Naive B cell (primary cell): ENCODE measurements at regions not wholly inside any gene's neighbourhood (a gene's known extent, or its start where the extent isn't known, plus 50 kb on each side); places are given as distances from the start of the nearest gene placed in this dataset.

ENCODE experiments used
- ATAC-seq, 2 donors: fragments of 150-1000 bp; cut with Tn5 transposase; 2 replicates each; pipeline ENCODE4 v1.10.0; 2021; ENCODE audit warnings: low read depth in 2 of 2, mild to moderate bottlenecking in 2 of 2, moderate library complexity in 2 of 2
- DNase-seq: peaks from one replicate; pipeline ENCODE4 v3.0.0; 2022
- H3K27ac Mint-ChIP-seq, 6 donors: one replicate each; pipeline ENCODE4 v1.8.0; 2020 to 2022; ENCODE audit warnings: mild to moderate bottlenecking in 6 of 6, mixed read lengths in 6 of 6, moderate library complexity in 5 of 6, inconsistent platforms in 2 of 6
- H3K27me3 Mint-ChIP-seq, 3 donors: one replicate each; pipeline ENCODE4 v1.8.0; 2021 to 2022; ENCODE audit warnings: mixed read lengths in 3 of 3, mild to moderate bottlenecking in 1 of 3
- H3K36me3 Mint-ChIP-seq, 2 donors: one replicate each; pipeline ENCODE4 v1.8.0; 2020 to 2022; ENCODE audit warnings: mixed read lengths in 2 of 2, inconsistent platforms in 1 of 2, mild to moderate bottlenecking in 1 of 2
- H3K4me1 Mint-ChIP-seq, 3 donors: one replicate each; pipeline ENCODE4 v1.8.0; 2020 to 2022; ENCODE audit warnings: mixed read lengths in 3 of 3, inconsistent platforms in 1 of 3, mild to moderate bottlenecking in 1 of 3, moderate library complexity in 1 of 3
- H3K4me3 Mint-ChIP-seq, 8 donors: one replicate each; pipeline ENCODE4 v1.8.0; 2020 to 2022; ENCODE audit warnings: mild to moderate bottlenecking in 8 of 8, mixed read lengths in 8 of 8, moderate library complexity in 8 of 8, inconsistent platforms in 2 of 8
- H3K9me3 Mint-ChIP-seq, 7 donors: one replicate each; pipeline ENCODE4 v1.8.0; 2020 to 2022; ENCODE audit warnings: mixed read lengths in 7 of 7, mild to moderate bottlenecking in 5 of 7, inconsistent platforms in 2 of 7, moderate library complexity in 1 of 7

DNA sequence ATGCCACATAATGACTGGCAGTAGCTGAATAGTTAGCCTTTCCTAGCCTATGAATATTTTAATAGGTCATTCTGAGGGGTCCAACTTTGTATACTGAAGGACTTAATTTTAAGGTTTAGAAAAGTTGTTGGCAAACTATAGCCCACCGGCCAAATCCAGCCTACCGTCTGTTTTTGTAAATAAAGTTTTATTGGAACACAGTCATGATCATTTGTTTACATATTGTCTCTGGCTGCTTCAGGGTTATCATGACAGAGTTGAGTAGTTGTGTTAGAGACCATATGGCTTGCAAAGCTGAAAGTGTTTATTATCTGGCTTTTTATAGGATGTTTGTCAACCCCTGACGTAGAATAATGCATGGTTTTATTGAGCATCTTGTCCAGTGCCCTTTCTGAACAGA, 73.4 kb downstream of the NTMT2 start:
- Mint-ChIP-seq H3K36me3 (no peaks in the 10 kb centered on the region), H3K4me1 (no peaks in the 10 kb centered on the region), H3K4me3 (no peak overlapping the region), H3K27me3 (peaks cover 0 to 25% (median 11%) of the 10 kb centered on the region in 3 donors), H3K27ac (no peak overlapping the region), H3K9me3 (peaks cover 0 to 18% (median 5%) of the 10 kb centered on the region in 7 donors)
- no peak for DNase-seq
- ATAC-seq = no peak

DNA sequence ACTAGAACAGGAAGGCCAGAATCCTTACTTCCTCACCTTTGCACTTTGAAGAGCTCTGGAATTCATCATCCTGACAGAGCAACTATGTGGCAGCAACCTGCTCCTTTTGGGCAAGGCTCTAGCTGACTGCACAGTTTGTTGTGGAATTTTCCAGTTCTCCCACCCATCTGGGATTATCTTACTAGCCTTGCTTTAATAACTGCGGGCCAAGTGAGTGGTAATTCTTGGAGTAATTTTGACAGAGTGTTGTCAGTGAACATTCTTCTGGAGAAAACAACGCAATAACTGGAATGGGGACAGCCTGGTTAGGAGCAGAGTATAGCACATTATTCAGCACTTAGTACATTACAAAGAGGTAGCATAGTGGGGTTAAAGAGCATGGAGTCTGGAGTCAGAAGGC, 75.3 kb downstream of the NTMT2 start:
- no peak overlapping the region for H3K27ac Mint-ChIP-seq
- peaks cover 0 to 17% (median 3%) of the 10 kb centered on the region in 3 donors for H3K27me3 Mint-ChIP-seq

DNA sequence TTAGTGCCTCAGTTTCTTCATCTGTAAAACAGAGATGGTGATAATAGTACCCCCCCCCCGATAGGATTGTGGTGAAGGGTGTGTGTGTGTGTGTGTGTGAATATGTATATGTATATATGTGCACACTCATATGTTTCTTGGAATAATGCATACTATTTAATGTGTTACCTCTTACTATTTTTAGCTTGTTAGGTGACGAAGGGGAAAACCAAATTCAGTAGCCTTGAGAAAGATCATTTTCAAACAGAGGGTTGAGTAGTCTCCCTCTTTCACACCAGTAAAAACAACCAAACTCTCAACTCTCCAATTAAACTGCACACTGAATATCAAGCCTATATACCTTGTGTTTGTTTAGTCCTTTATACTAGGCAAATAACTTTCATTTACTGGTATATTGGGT, 75.7 kb downstream of the NTMT2 start:
- Mint-ChIP-seq H3K4me3 (no peak overlapping the region), H3K9me3 (peaks cover 0 to 14% (median 6%) of the 10 kb centered on the region in 7 donors), H3K27ac (no peak overlapping the region), H3K36me3 (no peaks in the 10 kb centered on the region), H3K27me3 (peaks cover 0 to 18% (median 3%) of the 10 kb centered on the region in 3 donors), H3K4me1 (no peaks in the 10 kb centered on the region)
- DNase-seq (no peak), ATAC-seq (no peak)

More for the DNA sequence above, 75.3 kb downstream of the NTMT2 start:
- Mint-ChIP-seq H3K9me3 (peaks cover 0 to 14% (median 6%) of the 10 kb centered on the region in 7 donors), H3K4me3 (no peak overlapping the region), H3K36me3 (no peaks in the 10 kb centered on the region), H3K4me1 (no peaks in the 10 kb centered on the region)
- ATAC-seq (no peak), DNase-seq (no peak)

DNA sequence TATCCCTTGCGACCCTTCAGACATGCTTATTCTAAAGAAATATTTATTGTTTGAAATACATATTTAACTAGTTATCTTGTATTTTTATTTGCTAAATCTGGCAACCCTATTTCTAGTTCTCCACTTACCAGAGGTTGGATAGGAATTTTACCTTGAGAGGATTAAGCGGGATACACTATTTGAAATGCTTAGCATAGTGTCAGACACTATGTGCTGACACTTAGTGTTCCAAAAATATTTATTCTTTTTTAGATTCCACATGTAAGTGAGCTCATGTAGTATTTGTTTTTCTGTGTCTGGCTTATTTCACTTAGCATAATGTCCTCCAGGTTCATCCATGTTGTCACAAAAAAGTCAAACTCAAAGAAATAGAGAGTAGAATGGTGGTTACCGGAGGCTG, 78.7 kb downstream of the NTMT2 start:
- Mint-ChIP-seq H3K27ac (no peak overlapping the region), H3K27me3 (peaks cover 0 to 14% (median 3%) of the 10 kb centered on the region in 3 donors), H3K36me3 (no peaks in the 10 kb centered on the region), H3K9me3 (peaks cover 0 to 13% (median 4%) of the 10 kb centered on the region in 7 donors), H3K4me1 (no peaks in the 10 kb centered on the region), H3K4me3 (no peak overlapping the region)
- ATAC-seq = no peak
- DNase-seq = no peak

DNA sequence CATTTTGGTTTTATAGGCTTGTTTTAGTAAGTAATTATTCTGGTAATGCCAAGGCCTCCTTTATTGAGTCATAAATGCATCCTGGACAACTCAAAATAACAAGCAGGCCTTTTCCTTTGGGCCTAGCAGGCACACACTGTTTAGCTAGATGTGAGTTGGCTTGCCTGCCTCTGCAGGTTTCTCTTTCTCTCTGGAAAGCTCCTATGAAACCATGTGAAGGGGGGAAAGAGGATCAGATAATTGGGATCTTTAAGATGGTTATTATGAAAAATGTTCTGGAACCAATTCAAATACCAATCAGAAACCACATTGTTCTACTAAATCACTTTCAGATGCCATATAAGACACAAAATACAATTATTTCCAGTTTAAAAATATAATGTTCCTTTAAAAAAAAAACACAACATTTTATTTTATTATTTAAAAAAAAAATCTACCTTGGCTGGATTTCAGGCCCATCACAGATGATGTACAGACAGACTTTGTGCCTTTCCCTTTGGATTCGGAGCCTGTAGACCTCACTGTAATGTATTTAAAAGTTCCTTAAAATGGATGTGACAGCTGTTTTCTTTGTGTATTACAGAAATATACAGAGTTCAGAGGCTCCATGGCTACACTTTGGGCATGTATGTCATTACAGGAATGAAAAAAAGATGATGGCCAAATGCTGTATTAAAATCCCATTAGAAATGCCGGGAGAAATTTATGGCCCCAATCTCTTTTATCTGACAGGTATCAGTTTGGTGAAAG, 80.2 kb downstream of the NTMT2 start:
- peaks cover 0 to 16% (median 4%) of the 10 kb centered on the region in 7 donors for H3K9me3 Mint-ChIP-seq
- H3K4me1 Mint-ChIP-seq = no peaks in the 10 kb centered on the region
- H3K27me3 Mint-ChIP-seq = peaks cover 0 to 7% (median 3%) of the 10 kb centered on the region in 3 donors
- no peak overlapping the region for H3K4me3 Mint-ChIP-seq
- no peak for ATAC-seq
- no peak overlapping the region for H3K27ac Mint-ChIP-seq
- H3K36me3 Mint-ChIP-seq = no peaks in the 10 kb centered on the region
- no peak for DNase-seq

DNA sequence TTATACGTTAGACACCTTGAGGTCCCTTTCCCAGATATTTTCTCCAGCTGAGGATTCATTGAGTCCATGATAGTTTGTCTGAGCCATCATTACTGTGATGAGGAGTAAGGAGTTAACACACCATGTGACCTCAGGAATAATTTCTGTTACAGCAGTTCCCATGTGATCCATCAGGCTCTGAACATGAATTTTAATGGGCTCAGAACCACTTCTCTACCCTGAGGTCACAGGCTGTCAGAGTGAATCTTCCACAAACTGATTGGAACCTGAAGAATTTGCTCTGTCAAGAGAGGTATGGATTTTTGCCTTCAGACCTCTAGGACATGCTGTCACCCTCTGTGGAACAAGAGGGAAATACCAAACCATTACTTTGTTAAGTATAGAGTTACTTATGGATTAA, 81.0 kb downstream of the NTMT2 start:
- no peak overlapping the region for H3K27ac Mint-ChIP-seq
- peaks cover 0 to 5% (median 3%) of the 10 kb centered on the region in 3 donors for H3K27me3 Mint-ChIP-seq
- DNase-seq (no peak), ATAC-seq (no peak)
- H3K36me3 Mint-ChIP-seq = no peaks in the 10 kb centered on the region
- peaks cover 0 to 19% (median 4%) of the 10 kb centered on the region in 7 donors for H3K9me3 Mint-ChIP-seq
- H3K4me1 Mint-ChIP-seq = no peaks in the 10 kb centered on the region
- H3K4me3 Mint-ChIP-seq = no peak overlapping the region

DNA sequence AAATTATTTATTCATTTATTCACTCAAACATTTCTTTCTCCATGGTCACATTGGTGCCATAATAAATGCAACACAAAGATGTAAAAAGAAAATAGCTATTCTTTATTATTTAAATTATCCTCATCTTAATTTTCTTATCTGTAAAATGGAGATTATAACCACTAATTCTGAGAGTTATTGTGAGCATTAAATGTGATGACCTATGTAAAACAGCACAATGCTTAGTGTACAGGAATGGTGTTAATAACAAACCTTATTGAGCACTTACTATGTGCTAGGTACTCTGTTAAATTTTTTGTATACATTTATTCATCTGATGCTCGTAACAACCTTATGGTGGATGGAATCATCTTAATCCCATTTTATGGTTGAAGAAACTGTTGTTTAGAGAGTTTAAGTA, 84.6 kb downstream of the NTMT2 start:
- ATAC-seq (no peak), DNase-seq (no peak)
- no peaks in the 10 kb centered on the region for H3K36me3 Mint-ChIP-seq
- H3K27me3 Mint-ChIP-seq = peaks cover 0 to 5% (median 3%) of the 10 kb centered on the region in 3 donors
- H3K4me3 Mint-ChIP-seq = no peak overlapping the region
- no peak overlapping the region for H3K27ac Mint-ChIP-seq
- H3K4me1 Mint-ChIP-seq = no peaks in the 10 kb centered on the region
- H3K9me3 Mint-ChIP-seq = peaks cover 0 to 5% (median 0%) of the 10 kb centered on the region in 7 donors

DNA sequence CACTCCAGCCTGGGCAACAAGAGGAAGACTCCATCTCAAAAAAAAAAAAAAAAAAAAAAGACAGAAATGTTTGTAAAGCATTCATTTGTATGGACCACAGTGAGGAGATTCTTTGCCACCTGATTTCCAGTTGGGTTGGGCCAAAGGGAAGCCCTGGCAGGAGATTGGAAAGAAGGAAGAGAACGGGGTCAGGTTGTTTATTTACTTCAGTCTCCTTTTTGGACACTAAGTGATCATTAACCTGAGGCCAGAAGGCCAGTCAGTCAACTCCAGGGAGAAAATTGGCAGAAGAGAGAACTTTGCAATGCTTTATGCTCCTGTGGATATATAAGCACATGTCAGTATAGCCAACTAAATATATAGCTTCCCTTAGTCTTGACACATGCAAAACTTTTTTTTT, 85.9 kb downstream of the NTMT2 start:
- Mint-ChIP-seq H3K4me3 (no peak overlapping the region), H3K9me3 (peaks cover 0 to 5% (median 0%) of the 10 kb centered on the region in 7 donors), H3K4me1 (no peaks in the 10 kb centered on the region), H3K27ac (no peak overlapping the region), H3K36me3 (no peaks in the 10 kb centered on the region), H3K27me3 (peaks cover 0 to 3% (median 2%) of the 10 kb centered on the region in 3 donors)
- DNase-seq (no peak), ATAC-seq (no peak)

DNA sequence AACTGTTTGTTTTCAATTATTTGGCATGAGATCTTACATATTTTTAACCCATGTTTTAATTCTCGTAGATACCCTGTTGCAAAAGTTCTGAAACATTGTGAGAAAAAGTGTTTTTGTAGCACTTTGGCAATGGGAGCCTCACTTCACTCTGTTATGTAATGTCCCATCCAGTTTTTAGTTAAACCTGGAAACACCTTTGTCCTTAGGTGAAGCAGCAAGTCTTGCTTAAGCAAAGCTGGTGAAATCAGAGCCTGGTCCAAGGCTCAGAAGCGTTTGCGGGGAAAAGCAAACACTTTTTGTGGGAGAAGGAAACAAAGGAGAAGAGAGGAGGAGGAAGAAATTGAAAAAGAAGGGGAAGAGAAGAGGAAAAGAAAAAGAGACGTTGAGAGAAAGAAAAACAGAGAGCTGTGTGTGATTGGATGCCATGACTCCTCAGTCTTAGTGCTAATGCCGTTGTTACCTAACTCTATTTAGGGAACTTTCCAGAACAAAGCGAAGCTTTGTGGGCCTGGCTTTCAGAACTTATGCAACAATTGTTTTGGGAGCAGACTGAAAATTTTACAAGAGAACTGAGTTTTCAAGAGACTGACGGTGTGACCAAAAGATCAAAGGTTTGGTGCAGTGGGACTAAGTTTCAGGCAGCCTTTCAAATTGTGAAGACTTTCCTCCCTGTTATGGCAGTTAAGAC, 93.1 kb downstream of the NTMT2 start:
- DNase-seq (no peak), ATAC-seq (no peak)
- H3K27me3 Mint-ChIP-seq = peaks cover 0 to 11% (median 0%) of the 10 kb centered on the region in 3 donors
- no peaks in the 10 kb centered on the region for H3K36me3 Mint-ChIP-seq
- H3K4me3 Mint-ChIP-seq = no peak overlapping the region
- no peak overlapping the region for H3K27ac Mint-ChIP-seq
- H3K9me3 Mint-ChIP-seq = peaks cover 0 to 2% (median 0%) of the 10 kb centered on the region in 7 donors
- H3K4me1 Mint-ChIP-seq = no peaks in the 10 kb centered on the region

DNA sequence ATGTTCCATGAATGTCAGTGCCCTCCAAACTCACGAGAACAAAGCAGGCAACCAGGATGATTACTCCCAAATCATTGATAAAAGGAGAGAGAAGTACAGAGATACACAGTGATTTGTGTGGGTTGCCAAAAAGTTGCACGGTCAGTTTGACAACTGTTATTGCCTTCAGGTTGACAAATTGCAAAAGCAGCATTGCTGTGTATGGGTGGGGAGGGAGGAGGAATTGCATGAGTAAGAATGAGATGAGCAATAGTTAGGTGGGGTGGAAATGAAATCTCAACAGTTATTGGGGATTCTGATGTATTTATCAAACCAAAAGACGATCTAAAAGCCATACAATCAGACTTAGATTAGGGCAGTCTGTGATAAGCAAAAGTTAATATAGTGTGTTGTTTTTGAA, 93.7 kb downstream of the NTMT2 start:
- Mint-ChIP-seq H3K4me1 (no peaks in the 10 kb centered on the region), H3K27me3 (peaks cover 0 to 8% (median 0%) of the 10 kb centered on the region in 3 donors), H3K36me3 (no peaks in the 10 kb centered on the region), H3K9me3 (peaks cover 0 to 2% (median 0%) of the 10 kb centered on the region in 7 donors), H3K27ac (no peak overlapping the region), H3K4me3 (no peak overlapping the region)
- DNase-seq (no peak), ATAC-seq (no peak)

DNA sequence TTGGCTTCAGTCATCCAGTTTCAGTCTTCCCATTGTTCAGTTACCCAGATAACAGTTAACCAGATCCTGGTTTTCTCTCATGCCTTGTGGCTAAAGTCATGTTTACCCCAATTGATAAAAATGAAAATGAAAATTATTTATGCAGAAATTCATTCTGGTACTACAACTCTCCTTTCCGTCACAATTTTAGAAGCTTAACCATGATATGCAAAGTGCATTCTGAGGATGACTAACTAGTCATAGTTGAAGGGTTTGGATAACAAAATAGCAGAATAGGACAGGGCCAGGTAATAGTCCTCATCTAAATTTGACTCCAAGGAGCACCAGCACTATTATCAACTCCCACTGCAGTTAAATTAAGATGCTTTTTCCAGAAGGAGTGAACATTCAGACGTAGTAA, 94.7 kb downstream of the NTMT2 start:
- peaks cover 0 to 2% (median 0%) of the 10 kb centered on the region in 7 donors for H3K9me3 Mint-ChIP-seq
- H3K36me3 Mint-ChIP-seq = no peaks in the 10 kb centered on the region
- H3K27ac Mint-ChIP-seq = no peak overlapping the region
- no peak for ATAC-seq
- no peak overlapping the region for H3K4me3 Mint-ChIP-seq
- peaks cover 0 to 8% (median 0%) of the 10 kb centered on the region in 3 donors for H3K27me3 Mint-ChIP-seq
- no peak for DNase-seq
- no peaks in the 10 kb centered on the region for H3K4me1 Mint-ChIP-seq

DNA sequence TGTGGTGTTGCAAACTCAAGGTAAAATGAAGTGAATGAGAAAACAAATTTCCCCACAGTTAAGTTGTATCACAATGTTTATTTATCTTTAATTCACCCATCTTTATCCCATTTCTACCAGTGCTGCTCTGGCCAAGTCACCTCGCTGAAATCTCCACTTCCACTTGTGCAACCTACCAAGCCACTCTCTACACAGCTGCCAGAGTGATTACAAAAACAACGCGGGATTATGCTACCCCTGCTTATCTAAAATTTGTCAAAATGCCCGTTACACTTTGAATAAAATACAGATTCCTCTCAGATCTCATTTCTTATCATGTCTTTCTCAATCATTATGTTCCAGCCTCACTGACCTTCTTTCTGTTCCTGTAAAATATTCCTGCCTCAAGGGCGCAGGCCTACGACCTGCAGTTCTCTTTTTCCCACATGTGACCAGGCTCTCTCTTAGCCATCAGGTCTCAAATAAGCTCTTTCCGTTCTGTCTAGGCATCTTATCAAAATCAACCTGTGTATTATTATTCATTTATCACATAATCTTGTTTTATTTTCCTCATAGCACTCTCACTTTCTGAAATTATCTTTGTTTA, 95.6 kb downstream of the NTMT2 start:
- Mint-ChIP-seq H3K27me3 (peaks cover 0 to 8% (median 0%) of the 10 kb centered on the region in 3 donors), H3K36me3 (no peaks in the 10 kb centered on the region), H3K4me3 (no peak overlapping the region), H3K9me3 (peaks cover 0 to 7% (median 1%) of the 10 kb centered on the region in 7 donors), H3K27ac (no peak overlapping the region), H3K4me1 (no peaks in the 10 kb centered on the region)
- no peak for DNase-seq
- ATAC-seq = no peak

DNA sequence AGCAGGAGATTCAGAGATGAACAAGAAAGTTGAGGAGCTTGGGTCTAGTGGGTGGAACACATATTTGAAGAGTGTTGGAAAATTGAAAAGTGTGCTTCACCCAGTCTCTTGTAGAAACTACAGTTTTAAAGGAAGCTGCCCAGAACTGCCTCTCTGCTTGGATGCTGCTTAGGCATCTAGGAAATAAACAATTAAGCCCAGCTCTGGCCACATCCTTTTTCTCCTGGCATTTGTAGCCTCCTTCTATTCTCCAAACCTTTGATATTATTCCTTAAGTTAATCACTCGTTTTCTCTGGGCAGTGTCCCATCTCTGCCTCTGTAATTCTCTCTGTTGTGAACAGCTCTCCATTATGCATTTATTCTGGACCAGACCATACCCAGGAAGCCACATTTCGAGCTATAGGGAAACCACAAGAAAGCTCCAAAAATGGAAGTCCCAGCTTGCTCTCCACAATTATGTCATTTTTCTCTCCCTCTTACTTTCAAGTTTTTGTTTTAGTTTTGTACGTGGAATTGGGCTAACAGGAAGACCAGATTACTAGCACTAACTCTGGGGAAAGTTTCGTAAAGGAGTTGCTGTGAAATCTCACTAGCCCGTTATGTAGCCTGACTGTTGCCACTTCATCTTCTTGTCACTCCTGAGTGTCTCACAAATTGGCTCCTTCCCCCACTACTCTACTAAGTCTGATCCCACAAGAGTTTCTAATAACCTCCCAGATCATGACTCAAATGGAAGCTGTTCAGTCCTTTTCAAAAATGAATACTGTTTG, 102.2 kb downstream of the NTMT2 start:
- Mint-ChIP-seq H3K27ac (no peak overlapping the region), H3K4me3 (no peak overlapping the region), H3K36me3 (no peaks in the 10 kb centered on the region), H3K27me3 (no peaks in the 10 kb centered on the region), H3K4me1 (no peaks in the 10 kb centered on the region), H3K9me3 (peaks cover 0 to 19% (median 6%) of the 10 kb centered on the region in 7 donors)
- ATAC-seq (no peak), DNase-seq (no peak)
